Psoas muscle (tissue), 7 donors: ENCODE measurements at regions not wholly inside any gene's neighbourhood (a gene's known extent, or its start where the extent isn't known, plus 50 kb on each side); places are given as distances from the start of the nearest gene placed in this dataset.

ENCODE experiments used
- ATAC-seq, 4 donors: fragments of 200-7000 bp; cut with Tn5 transposase; one replicate each; pipeline ENCODE4 v1.9.1; 2020; ENCODE audit warnings: moderate library complexity in 3 of 4, mild to moderate bottlenecking in 2 of 4
- DNase-seq, 2 donors: peaks; one replicate each; pipeline ENCODE4 v3.0.0-alpha.2; 2020
- H3K27ac ChIP-seq: fragments of 200-600 bp; one replicate; pipeline ENCODE4 v1.8.0; 2022
- H3K27me3 ChIP-seq, 3 donors: fragments of 200-600 bp in 1 of 3; one replicate each; pipeline versions ENCODE4 v1.6.1 to v1.8.0; 2013 to 2022; ENCODE audit warnings: low read length in 2 of 3, mild to moderate bottlenecking in 2 of 3, moderate library complexity in 1 of 3; ENCODE audit not compliant: insufficient read depth in 3 of 3
- H3K36me3 ChIP-seq, 2 donors: fragments of 200-600 bp in 1 of 2; one replicate each; pipeline versions ENCODE4 v1.6.1 to v1.8.0; 2013 to 2022; ENCODE audit warnings: low read depth in 1 of 2, mild to moderate bottlenecking in 1 of 2, moderate library complexity in 1 of 2; ENCODE audit not compliant: insufficient read depth in 1 of 2
- H3K4me1 ChIP-seq: fragments of 200-600 bp; one replicate; pipeline ENCODE4 v1.8.0; 2022
- H3K4me3 ChIP-seq: fragments of 200-600 bp; one replicate; pipeline ENCODE4 v1.8.0; 2022; ENCODE audit warnings: mild to moderate bottlenecking
- H3K9me3 ChIP-seq: fragments of 200-600 bp; one replicate; pipeline ENCODE4 v1.8.0; 2022
- CTCF ChIP-seq: fragments of 200-600 bp; IDR thresholded peaks from one replicate; pipeline ENCODE4 v1.8.0; 2022; ENCODE audit warnings: antibody characterized with exemption
- WGBS, 3 donors: extraction: QIAGEN DNeasy Blood & Tissue Kit; methylation state at CpG; one replicate each; pipeline versions ENCODE4 v1.1.6 to v1.1.7; 2013; 5-methylcytosine and 5-hydroxymethylcytosine counted together
- intact Hi-C, 2 donors: fragments of 100-400 bp; cut with DNase I; formaldehyde crosslinking; loops; one replicate each; pipeline versions ENCODE4 v1.11.0 to v1.14.2; 2022
- donor health status: healthy with polysubstance abuse.
- donor health status: DM: no; HTN: no; CAD: no; lungs with moderate emphysema.
- donor health status: Bipolar disorder and iron deficiency.
- donor health status: healthy.
- donor health status: DM: yes; HTN: yes; CAD: no.
- donor health status: DM: no; HTN: no; CAD: no.
- donor health status: DM: yes; HTN: yes; CAD: no.

- Histone ChIP-seq H3K27me3 (no peaks in the 10 kb centered on the region), H3K4me1 (no peaks in the 10 kb centered on the region), H3K36me3 (no peaks in the 10 kb centered on the region), H3K9me3 (no peaks in the 10 kb centered on the region), H3K27ac (no peak overlapping the region), H3K4me3 (no peak overlapping the region)
- no peak for TF ChIP-seq CTCF
- ATAC-seq, result no peak
- no peak for DNase-seq
- WGBS, 3 donors, result 96 to 98% (median 97%) methylated on average over 5 of the region's 5 CpGs
- intact Hi-C loops, result no loop called here
Observed at GRCh38 chr2:177119099-177119498, 93.5 kb upstream of the HNRNPA3 start.

GRCh38 chr2:177123048-177123447, 89.5 kb upstream of the HNRNPA3 start:
- 66 to 100% (median 70%) methylated on average over 1 of the region's 1 CpG for WGBS, 3 donors
- Histone ChIP-seq H3K27ac (no peak overlapping the region), H3K4me3 (no peak overlapping the region), H3K9me3 (no peaks in the 10 kb centered on the region), H3K4me1 (no peaks in the 10 kb centered on the region), H3K36me3 (no peaks in the 10 kb centered on the region), H3K27me3 (peaks cover 0 to 3% (median 0%) of the 10 kb centered on the region in 3 donors)
- TF ChIP-seq CTCF, result no peak
- no peak for ATAC-seq
- intact Hi-C loops, result no loop called here
- DNase-seq, result no peak

GRCh38 chr2:177124371-177124770, 88.2 kb upstream of the HNRNPA3 start:
- WGBS, 3 donors, result 78 to 83% (median 78%) methylated on average over 2 of the region's 2 CpGs
- no peaks in the 10 kb centered on the region for H3K36me3 ChIP-seq
- H3K4me1 ChIP-seq, result no peaks in the 10 kb centered on the region
- H3K27me3 ChIP-seq, result peaks cover 0 to 3% (median 0%) of the 10 kb centered on the region in 3 donors
- ATAC-seq (no peak), DNase-seq (no peak)
- no peak overlapping the region for H3K27ac ChIP-seq
- H3K9me3 ChIP-seq, result no peaks in the 10 kb centered on the region
- H3K4me3 ChIP-seq, result no peak overlapping the region
- intact Hi-C loops, result no loop called here
- TF ChIP-seq CTCF, result no peak

GRCh38 chr2:177127821-177128220, 84.8 kb upstream of the HNRNPA3 start:
- Histone ChIP-seq H3K4me1 (no peaks in the 10 kb centered on the region), H3K9me3 (no peaks in the 10 kb centered on the region), H3K4me3 (no peak overlapping the region), H3K27me3 (peaks cover 0 to 3% (median 0%) of the 10 kb centered on the region in 3 donors), H3K36me3 (no peaks in the 10 kb centered on the region), H3K27ac (no peak overlapping the region)
- 90 to 95% (median 91%) methylated on average over 6 of the region's 6 CpGs for WGBS, 3 donors
- DNase-seq, result no peak
- intact Hi-C loops, result no loop called here
- no peak for TF ChIP-seq CTCF
- no peak for ATAC-seq

GRCh38 chr2:177129610-177130009, 83.0 kb upstream of the HNRNPA3 start:
- intact Hi-C loops, result no loop called here
- Histone ChIP-seq H3K9me3 (no peaks in the 10 kb centered on the region), H3K4me1 (no peaks in the 10 kb centered on the region), H3K4me3 (no peak overlapping the region), H3K27me3 (peaks cover 0 to 3% (median 0%) of the 10 kb centered on the region in 3 donors), H3K27ac (no peak overlapping the region), H3K36me3 (no peaks in the 10 kb centered on the region)
- WGBS, 3 donors, result 91 to 96% (median 95%) methylated on average over 3 of the region's 3 CpGs
- no peak for TF ChIP-seq CTCF
- no peak for ATAC-seq
- DNase-seq, result no peak
